SHP77 (cell line): ENCODE measurements at regions not wholly inside any gene's neighbourhood (a gene's known extent, or its start where the extent isn't known, plus 50 kb on each side); places are given as distances from the start of the nearest gene placed in this dataset.
"Not testable (repeated sequence)": the region's sequence is repeated elsewhere in the genome, so short reads cannot be mapped to it uniquely, and the experiment has no call there.

Source experiments
- DNase-seq, 2 experiments: peaks; one replicate each; lab custom pipeline; 2025; lab: John Stamatoyannopoulos, UW

- no peak for DNase-seq
These were observed 102.1 kb upstream of the KLF8 start for GRCh38 chrX:56130031-56130430.

GRCh38 chrX:56130436-56130835 is 101.7 kb upstream of the KLF8 start:
- no peak for DNase-seq

- not testable (repeated sequence) for DNase-seq
These were observed 68.0 kb upstream of the KLF8 start for GRCh38 chrX:56164135-56164534.
